Upper lobe of left lung (tissue), 4 donors: ENCODE measurements at regions not wholly inside any gene's neighbourhood (a gene's known extent, or its start where the extent isn't known, plus 50 kb on each side); places are given as distances from the start of the nearest gene placed in this dataset.

Source experiments
- CTCF ChIP-seq, 6 experiments: fragments of 450-650 bp in 4 of 6; fragments of 200-600 bp in 2 of 6; sonication (generic) in 2 of 6; IDR thresholded peaks; one replicate each; pipeline ENCODE4 v1.5.1; 2016 to 2019; ENCODE audit warnings: antibody characterized with exemption in 6 of 6
- EP300 ChIP-seq, 4 donors: sonication (generic); formaldehyde crosslinking; IDR thresholded peaks; one replicate each; pipeline ENCODE4 v1.5.1; 2017; ENCODE audit warnings: antibody characterized with exemption in 4 of 4, control low read depth in 2 of 4
- POLR2A ChIP-seq, 4 donors: fragments of 450-650 bp; IDR thresholded peaks; one replicate each; pipeline ENCODE4 v1.5.1; 2016 to 2017; ENCODE audit warnings: antibody characterized with exemption in 4 of 4, mild to moderate bottlenecking in 2 of 4
- POLR2AphosphoS5 ChIP-seq, 2 donors: sonication (generic); formaldehyde crosslinking; IDR thresholded peaks; one replicate each; pipeline ENCODE4 v1.5.1; 2017; ENCODE audit warnings: antibody characterized with exemption in 2 of 2

- TF ChIP-seq CTCF (IDR thresholded peaks at IDR 0.05) = no peak
- TF ChIP-seq POLR2A (IDR thresholded peaks at IDR 0.05) = no peak
- no peak for TF ChIP-seq POLR2AphosphoS5 (IDR thresholded peaks at IDR 0.05)
- no peak for TF ChIP-seq EP300 (IDR thresholded peaks at IDR 0.05)
Measured at GRCh38 chr6:164291224-164291623, 876.7 kb downstream of the QKI start.
